MM.1S (cell line): ENCODE measurements at regions not wholly inside any gene's neighbourhood (a gene's known extent, or its start where the extent isn't known, plus 50 kb on each side); places are given as distances from the start of the nearest gene placed in this dataset.
"Not testable (repeated sequence)": the region's sequence is repeated elsewhere in the genome, so short reads cannot be mapped to it uniquely, and the experiment has no call there.

Experiments used
- DNase-seq: peaks from one replicate; pipeline ENCODE4 v3.0.0-alpha.2; 2015
- H2AFZ ChIP-seq: fragments of 300-600 bp; sonication (generic); 2 replicates; pipeline ENCODE4 v1.6.0; 2016; ENCODE audit warnings: antibody characterized with exemption, low read length
- H3F3A ChIP-seq: fragments of 300-600 bp; sonication (generic); 2 replicates; pipeline ENCODE4 v1.6.1; 2016; ENCODE audit warnings: mild to moderate bottlenecking, antibody characterized with exemption, low read length, moderate library complexity, mixed read lengths; ENCODE audit not compliant: insufficient read depth
- H3K27ac ChIP-seq: fragments of 300-600 bp; sonication (generic); 2 replicates; pipeline ENCODE4 v1.5.1; 2016; ENCODE audit warnings: mild to moderate bottlenecking, low read length
- H3K27me3 ChIP-seq: fragments of 300-600 bp; sonication (generic); replicated peaks from 2 replicates; pipeline ENCODE4 v1.6.0; 2016; ENCODE audit warnings: low read length; ENCODE audit not compliant: insufficient read depth
- H3K36me3 ChIP-seq: fragments of 300-600 bp; sonication (generic); replicated peaks from 2 replicates; pipeline ENCODE4 v1.6.1; 2016; ENCODE audit warnings: mild to moderate bottlenecking, low read length, mixed read lengths; ENCODE audit not compliant: insufficient read depth
- H3K4me1 ChIP-seq: fragments of 300-600 bp; sonication (generic); 2 replicates; pipeline ENCODE4 v1.6.1; 2016; ENCODE audit warnings: low read length, mixed read lengths
- H3K4me2 ChIP-seq: fragments of 300-600 bp; sonication (generic); 2 replicates; pipeline ENCODE4 v1.6.0; 2016; ENCODE audit warnings: low read depth, low read length
- H3K4me3 ChIP-seq: fragments of 300-600 bp; sonication (generic); 2 replicates; pipeline ENCODE4 v1.5.1; 2016; ENCODE audit warnings: low read length, mixed read lengths
- H3K79me2 ChIP-seq: fragments of 300-600 bp; sonication (generic); 2 replicates; pipeline ENCODE4 v1.6.1; 2016; ENCODE audit warnings: mixed run types, low read length, mixed read lengths
- H3K9ac ChIP-seq: fragments of 300-600 bp; sonication (generic); 2 replicates; pipeline ENCODE4 v1.6.1; 2016; ENCODE audit warnings: low read length, mixed read lengths
- H3K9me2 ChIP-seq: fragments of 300-600 bp; sonication (generic); replicated peaks from 2 replicates; pipeline ENCODE4 v1.6.1; 2016; ENCODE audit warnings: mild to moderate bottlenecking, low read length, mixed read lengths; ENCODE audit not compliant: insufficient read depth
- H3K9me3 ChIP-seq: fragments of 300-600 bp; sonication (generic); replicated peaks from 2 replicates; pipeline ENCODE4 v1.6.1; 2016; ENCODE audit warnings: mild to moderate bottlenecking, low read length, mixed read lengths; ENCODE audit not compliant: insufficient read depth
- H4K20me1 ChIP-seq: fragments of 300-600 bp; sonication (generic); 2 replicates; pipeline ENCODE4 v1.6.1; 2016; ENCODE audit warnings: mild to moderate bottlenecking, low read length, moderate library complexity, mixed read lengths; ENCODE audit not compliant: insufficient read depth
- CTCF ChIP-seq: fragments of 300-600 bp; sonication (generic); IDR thresholded peaks from 2 replicates; pipeline ENCODE4 v1.5.1; 2016; ENCODE audit warnings: antibody characterized with exemption, low read length, mixed read lengths
- EZH2 ChIP-seq: fragments of 300-600 bp; sonication (generic); optimal IDR thresholded peaks from 2 replicates; pipeline ENCODE3; 2017; ENCODE audit warnings: low read depth, mild to moderate bottlenecking, antibody characterized with exemption, low read length, mixed read lengths
- EZH2phosphoT487 ChIP-seq: fragments of 300-600 bp; sonication (generic); IDR thresholded peaks from 2 replicates; pipeline ENCODE4 v1.6.1; 2018; ENCODE audit warnings: antibody characterized with exemption, low read length

- Histone ChIP-seq H4K20me1 (no peaks in the 10 kb centered on the region), H3K79me2 (no peaks in the 10 kb centered on the region), H2AFZ (no peak overlapping the region), H3K9me3 (no peaks in the 10 kb centered on the region), H3K9ac (no peak overlapping the region), H3K4me3 (no peak overlapping the region), H3K27me3 (peaks cover 30% of the 10 kb centered on the region), H3K9me2 (no peaks in the 10 kb centered on the region), H3K4me1 (no peaks in the 10 kb centered on the region), H3K27ac (no peak overlapping the region), H3F3A (no peaks in the 10 kb centered on the region), H3K36me3 (no peaks in the 10 kb centered on the region), H3K4me2 (no peak overlapping the region)
- TF ChIP-seq EZH2phosphoT487 (no peak), EZH2 (no peak), CTCF (no peak)
- no peak for DNase-seq
These were observed 182.2 kb downstream of the BANP start for GRCh38 chr16:88133507-88133843.

- peaks cover 30% of the 10 kb centered on the region for H3K27me3 ChIP-seq
- H3K4me1 ChIP-seq, H2AFZ ChIP-seq, H3K4me3 ChIP-seq, H3K79me2 ChIP-seq, H3K4me2 ChIP-seq, H3K36me3 ChIP-seq, H4K20me1 ChIP-seq, H3K9me3 ChIP-seq, H3K9me2 ChIP-seq, H3K27ac ChIP-seq, H3F3A ChIP-seq, DNase-seq, H3K9ac ChIP-seq: not testable (repeated sequence)
These were observed 183.1 kb downstream of the BANP start for GRCh38 chr16:88134172-88134898.

GRCh38 chr16:88134899-88135682, 183.9 kb downstream of the BANP start:
- H2AFZ ChIP-seq, DNase-seq, H3K4me1 ChIP-seq, H3K27ac ChIP-seq, H3K9ac ChIP-seq, H3K36me3 ChIP-seq, H3K79me2 ChIP-seq, H4K20me1 ChIP-seq, H3K9me2 ChIP-seq, H3K4me3 ChIP-seq, H3K4me2 ChIP-seq, H3K9me3 ChIP-seq, H3F3A ChIP-seq: not testable (repeated sequence)
- H3K27me3 ChIP-seq, result peaks cover 30% of the 10 kb centered on the region

GRCh38 chr16:88136211-88136713, 185.0 kb downstream of the BANP start:
- not testable (repeated sequence) for H3K9ac ChIP-seq, H3F3A ChIP-seq, H2AFZ ChIP-seq, H3K9me3 ChIP-seq, H3K4me3 ChIP-seq, H3K4me2 ChIP-seq, H3K27ac ChIP-seq, H4K20me1 ChIP-seq, H3K36me3 ChIP-seq, H3K4me1 ChIP-seq, H3K9me2 ChIP-seq, DNase-seq, H3K79me2 ChIP-seq
- peaks cover 25% of the 10 kb centered on the region for H3K27me3 ChIP-seq

- not testable (repeated sequence) for H3K9me2 ChIP-seq, H3K4me1 ChIP-seq, DNase-seq, H3K79me2 ChIP-seq, H3K4me2 ChIP-seq, H3K4me3 ChIP-seq, H3K9ac ChIP-seq, H3K9me3 ChIP-seq, H4K20me1 ChIP-seq, H2AFZ ChIP-seq, H3K36me3 ChIP-seq, H3F3A ChIP-seq, H3K27ac ChIP-seq
- peaks cover 20% of the 10 kb centered on the region; the same call in 1 of the 2 replicates for H3K27me3 ChIP-seq
These were observed 185.7 kb downstream of the BANP start for GRCh38 chr16:88136939-88137338.

- not testable (repeated sequence) for H3F3A ChIP-seq, H3K4me2 ChIP-seq, H2AFZ ChIP-seq, H3K27ac ChIP-seq, DNase-seq, H3K36me3 ChIP-seq, H3K9me3 ChIP-seq, H3K4me3 ChIP-seq, H3K27me3 ChIP-seq, H3K9ac ChIP-seq, H3K79me2 ChIP-seq, H4K20me1 ChIP-seq, H3K4me1 ChIP-seq, H3K9me2 ChIP-seq
These were observed 187.9 kb downstream of the BANP start for GRCh38 chr16:88139141-88139540.

- not testable (repeated sequence) for H3K27me3 ChIP-seq, H3K4me2 ChIP-seq, H3K27ac ChIP-seq, H3K4me1 ChIP-seq, H3K79me2 ChIP-seq, DNase-seq, H3K9me3 ChIP-seq, H3K36me3 ChIP-seq, H3K9me2 ChIP-seq, H4K20me1 ChIP-seq, H3K9ac ChIP-seq, H3K4me3 ChIP-seq, H2AFZ ChIP-seq, H3F3A ChIP-seq
These were observed 189.0 kb downstream of the BANP start for GRCh38 chr16:88140195-88140594.
